AG09309 (cell line): ENCODE measurements at regions not wholly inside any gene's neighbourhood (a gene's known extent, or its start where the extent isn't known, plus 50 kb on each side); places are given as distances from the start of the nearest gene placed in this dataset.

Experiments
- DNase-seq: peaks from one replicate; pipeline ENCODE4 v3.0.0-alpha.2; 2010; ENCODE audit warnings: low read depth
- H3K4me3 ChIP-seq: 2 replicates; pipeline ENCODE4 v1.5.1; 2011; ENCODE audit warnings: mild to moderate bottlenecking, low read depth, low read length, moderate library complexity; ENCODE audit not compliant: control insufficient read depth
- TF ChIP-seq, protein P1 (sequence below): IDR thresholded peaks from 2 replicates; pipeline ENCODE4 v1.5.1; 2011; ENCODE audit warnings: mild to moderate bottlenecking, low read depth, low read length, inconsistent platforms; ENCODE audit not compliant: insufficient read depth, control insufficient read depth; ENCODE audit errors: missing control alignments

DNA sequence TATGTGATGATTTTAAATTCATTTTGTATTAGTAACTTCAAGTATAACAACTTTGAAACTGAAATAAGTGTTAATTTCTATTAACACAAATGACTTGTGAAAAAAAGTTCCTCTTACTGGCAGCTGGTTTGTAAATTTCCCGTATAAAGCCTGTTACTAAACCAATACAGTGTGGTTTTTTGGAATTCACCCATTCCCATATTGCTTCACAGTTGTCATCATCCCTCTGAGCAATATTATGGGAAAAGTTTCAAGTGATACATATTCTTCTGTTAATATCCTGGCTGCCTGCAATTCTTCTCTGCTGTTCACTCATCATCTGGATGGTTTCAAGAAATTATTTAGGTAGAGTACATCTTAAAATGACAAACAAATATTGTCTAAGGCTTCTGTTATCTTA, 1185.1 kb upstream of the C9orf72 start:
- TF ChIP-seq, protein P1, sequence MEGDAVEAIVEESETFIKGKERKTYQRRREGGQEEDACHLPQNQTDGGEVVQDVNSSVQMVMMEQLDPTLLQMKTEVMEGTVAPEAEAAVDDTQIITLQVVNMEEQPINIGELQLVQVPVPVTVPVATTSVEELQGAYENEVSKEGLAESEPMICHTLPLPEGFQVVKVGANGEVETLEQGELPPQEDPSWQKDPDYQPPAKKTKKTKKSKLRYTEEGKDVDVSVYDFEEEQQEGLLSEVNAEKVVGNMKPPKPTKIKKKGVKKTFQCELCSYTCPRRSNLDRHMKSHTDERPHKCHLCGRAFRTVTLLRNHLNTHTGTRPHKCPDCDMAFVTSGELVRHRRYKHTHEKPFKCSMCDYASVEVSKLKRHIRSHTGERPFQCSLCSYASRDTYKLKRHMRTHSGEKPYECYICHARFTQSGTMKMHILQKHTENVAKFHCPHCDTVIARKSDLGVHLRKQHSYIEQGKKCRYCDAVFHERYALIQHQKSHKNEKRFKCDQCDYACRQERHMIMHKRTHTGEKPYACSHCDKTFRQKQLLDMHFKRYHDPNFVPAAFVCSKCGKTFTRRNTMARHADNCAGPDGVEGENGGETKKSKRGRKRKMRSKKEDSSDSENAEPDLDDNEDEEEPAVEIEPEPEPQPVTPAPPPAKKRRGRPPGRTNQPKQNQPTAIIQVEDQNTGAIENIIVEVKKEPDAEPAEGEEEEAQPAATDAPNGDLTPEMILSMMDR, result no peak
- H3K4me3 ChIP-seq, result no peak overlapping the region
- no peak for DNase-seq

DNA sequence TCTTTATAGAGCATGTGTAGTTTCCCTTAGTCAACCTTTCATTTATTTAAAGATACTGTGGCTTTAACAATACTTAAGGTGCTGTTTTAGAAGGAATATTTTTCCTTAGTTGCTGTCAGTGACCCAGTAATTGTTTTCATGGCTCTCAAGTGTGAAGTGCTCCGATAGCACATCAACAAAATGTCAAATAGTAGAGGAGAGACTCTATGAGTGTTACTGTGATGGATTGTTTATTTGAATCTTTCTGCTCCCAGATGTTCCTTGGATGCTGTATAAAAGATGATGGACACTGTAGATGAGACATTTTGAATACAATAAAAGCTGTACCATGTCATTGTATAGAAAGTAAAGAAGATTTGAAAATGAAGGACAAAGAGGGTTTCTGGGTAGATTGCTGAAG, 1185.7 kb upstream of the C9orf72 start:
- DNase-seq, result no peak
- TF ChIP-seq, protein P1, result no peak

DNA sequence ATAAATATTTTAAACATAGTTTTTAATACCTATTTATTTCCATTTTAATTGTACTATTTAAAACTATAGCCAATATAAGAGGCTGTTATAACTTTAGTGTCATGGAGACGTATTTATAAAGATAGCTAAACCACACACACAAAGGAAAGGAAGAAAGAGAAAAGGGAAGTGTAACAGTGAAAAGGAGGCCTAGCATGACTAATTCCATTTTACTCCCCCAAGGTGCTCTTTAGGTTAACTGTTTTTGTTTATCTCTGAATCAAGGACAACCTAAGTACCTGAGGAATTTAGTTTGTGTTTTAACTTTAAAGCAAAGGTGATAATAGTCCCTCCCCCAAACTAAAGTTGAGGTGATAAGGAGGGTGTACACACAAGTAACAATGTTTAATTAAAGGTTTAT, 1188.9 kb upstream of the C9orf72 start:
- H3K4me3 ChIP-seq, result no peak overlapping the region
- TF ChIP-seq, protein P1, result no peak
- no peak for DNase-seq

More for the DNA sequence above, 1185.7 kb upstream of the C9orf72 start:
- H3K4me3 ChIP-seq, result no peak overlapping the region

DNA sequence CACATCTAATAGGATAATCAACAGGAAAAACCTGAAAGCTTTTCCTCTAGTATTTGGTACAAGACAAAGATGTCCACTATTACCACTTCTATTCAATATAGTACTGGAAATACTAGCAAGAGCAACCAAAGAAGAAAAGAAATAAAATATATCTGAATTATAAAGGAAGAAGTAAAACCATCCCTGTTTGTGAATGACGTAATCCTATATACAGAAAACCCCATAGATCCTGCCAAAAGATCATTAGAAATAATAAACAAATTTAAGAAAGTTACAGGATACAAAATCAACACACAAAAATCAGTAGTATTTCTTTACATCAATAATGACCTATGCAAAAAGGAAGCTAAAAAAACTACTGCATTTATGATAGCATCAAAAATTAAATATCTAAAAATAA, 1191.3 kb upstream of the C9orf72 start:
- no peak for DNase-seq
- H3K4me3 ChIP-seq, result no peak overlapping the region
- TF ChIP-seq, protein P1, result no peak

DNA sequence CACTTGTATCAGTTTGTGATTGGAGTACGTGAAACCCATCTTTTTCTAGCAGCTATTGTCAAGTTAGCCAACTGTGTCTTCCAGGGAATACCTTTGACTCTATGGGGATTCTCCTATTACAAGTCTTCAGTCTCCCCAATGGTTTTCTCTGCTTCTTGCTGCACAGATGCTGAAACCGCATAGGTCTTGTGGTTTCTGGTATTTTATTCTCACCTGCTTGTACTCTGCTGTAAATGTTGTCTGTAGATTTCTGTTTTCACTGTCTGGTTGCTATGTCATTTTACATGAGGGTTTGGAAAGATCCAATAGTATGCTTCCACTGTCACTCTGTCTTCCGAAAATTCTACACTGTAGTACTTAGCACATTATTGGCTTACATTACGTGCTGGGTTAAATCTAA, 1196.9 kb upstream of the C9orf72 start:
- H3K4me3 ChIP-seq, result no peak overlapping the region
- DNase-seq, result no peak
- TF ChIP-seq, protein P1, result no peak

DNA sequence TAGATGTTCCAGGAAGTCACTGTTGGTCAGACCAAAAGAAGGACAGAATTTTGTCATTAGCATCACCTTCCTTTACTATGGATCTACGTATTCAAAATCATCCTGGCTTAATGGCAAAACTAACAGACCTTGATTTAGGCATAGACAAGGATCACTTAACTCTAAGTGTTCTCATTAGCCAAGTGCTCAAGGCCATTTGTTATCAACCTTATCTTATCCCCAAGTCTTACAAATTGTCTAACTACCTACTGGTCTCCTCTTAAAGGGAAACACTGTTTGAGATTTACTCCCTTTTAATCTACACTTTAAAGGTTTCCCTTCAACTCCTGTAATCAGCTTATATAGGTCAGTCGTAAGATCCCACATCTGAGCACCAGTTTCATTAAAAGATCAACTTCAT, 1197.5 kb upstream of the C9orf72 start:
- no peak for DNase-seq
- TF ChIP-seq, protein P1, result no peak
- H3K4me3 ChIP-seq, result no peak overlapping the region
